SK-N-SH (cell line): ENCODE measurements at regions not wholly inside any gene's neighbourhood (a gene's known extent, or its start where the extent isn't known, plus 50 kb on each side); places are given as distances from the start of the nearest gene placed in this dataset.

Experiments used
- CTCF ChIA-PET: fragments of 300-600, 350-600 bp; formaldehyde crosslinking; extraction: SDS; loops from one replicate; lab custom pipeline; 2021; lab: Yijun Ruan, JAX
- POLR2A ChIA-PET: fragments of 350-600 bp; sonication (Branson Sonifier 250); formaldehyde crosslinking; extraction: SDS; loops from one replicate; lab custom pipeline; 2020; ENCODE audit warnings: antibody characterized with exemption, inconsistent platforms; lab: Yijun Ruan, JAX
- DNase-seq: peaks from one replicate; pipeline ENCODE4 v3.0.0; 2012
- H2AFZ ChIP-seq: fragments of 200-600 bp; sonication (generic); 2 replicates; pipeline ENCODE4 v1.8.1; 2016; ENCODE audit warnings: antibody characterized with exemption, mild to moderate bottlenecking, low read depth
- H3F3A ChIP-seq: fragments of 200-600 bp; sonication (generic); replicated peaks from 2 replicates; pipeline ENCODE3; 2016; ENCODE audit warnings: antibody characterized with exemption, mild to moderate bottlenecking; ENCODE audit not compliant: insufficient read depth
- H3K27ac ChIP-seq, 2 experiments: fragments of 200-500 bp in 1 of 2; fragments of 200-600 bp in 1 of 2; sonication (Bioruptor generic) in 1 of 2; sonication (generic), shearing (Covaris generic) in 1 of 2; 2 replicates each; pipeline versions ENCODE4 v1.5.1 to v1.6.1; 2014 to 2016; ENCODE audit warnings: low read depth in 2 of 2, inconsistent platforms in 1 of 2, low read length in 1 of 2, mild to moderate bottlenecking in 1 of 2, mixed read lengths in 1 of 2
- H3K27me3 ChIP-seq: fragments of 200-600 bp; sonication (generic), shearing (Covaris generic); 2 replicates; pipeline ENCODE4 v1.6.1; 2016; ENCODE audit warnings: mixed run types; ENCODE audit not compliant: insufficient read depth
- H3K36me3 ChIP-seq, 2 experiments: fragments of 200-500 bp in 1 of 2; fragments of 200-600 bp in 1 of 2; sonication (Bioruptor generic) in 1 of 2; sonication (generic) in 1 of 2; replicated peaks in 1 of 2; 2 replicates each; pipeline versions ENCODE3 to v1.5.1; 2014 to 2016; ENCODE audit warnings: low read length in 1 of 2, mild to moderate bottlenecking in 1 of 2; ENCODE audit not compliant: insufficient read depth in 2 of 2, control insufficient read depth in 1 of 2
- H3K4me1 ChIP-seq, 2 experiments: fragments of 200-500 bp in 1 of 2; fragments of 200-600 bp in 1 of 2; sonication (Bioruptor generic) in 1 of 2; sonication (generic), shearing (Covaris generic) in 1 of 2; 2 replicates each; pipeline versions ENCODE4 v1.5.1 to v1.6.1; 2014 to 2016; ENCODE audit warnings: low read depth in 1 of 2, low read length in 1 of 2, mixed run types in 1 of 2; ENCODE audit not compliant: insufficient read depth in 2 of 2, control insufficient read depth in 1 of 2
- H3K4me2 ChIP-seq: fragments of 200-600 bp; sonication (generic), shearing (Covaris generic); 2 replicates; pipeline ENCODE4 v1.6.1; 2017; ENCODE audit warnings: mixed run types
- H3K4me3 ChIP-seq, 2 experiments: fragments of 200-500 bp in 1 of 2; fragments of 200-600 bp in 1 of 2; sonication (Bioruptor generic) in 1 of 2; sonication (generic), shearing (Covaris generic) in 1 of 2; 2 replicates each; pipeline versions ENCODE4 v1.5.1 to v1.8.1; 2014 to 2016; ENCODE audit warnings: low read depth in 2 of 2, inconsistent platforms in 1 of 2, low read length in 1 of 2, mild to moderate bottlenecking in 1 of 2, mixed read lengths in 1 of 2, moderate library complexity in 1 of 2
- H3K79me2 ChIP-seq: fragments of 200-600 bp; sonication (generic); 2 replicates; pipeline ENCODE4 v1.8.1; 2017; ENCODE audit warnings: mild to moderate bottlenecking; ENCODE audit not compliant: insufficient read depth
- H3K9ac ChIP-seq: fragments of 200-600 bp; sonication (generic); 2 replicates; pipeline ENCODE4 v1.6.1; 2017; ENCODE audit warnings: mixed run types
- H3K9me2 ChIP-seq: fragments of 200-600 bp; sonication (generic); 2 replicates; pipeline ENCODE4 v1.6.1; 2017; ENCODE audit warnings: mixed run types
- H3K9me3 ChIP-seq: fragments of 200-600 bp; sonication (generic); 2 replicates; pipeline ENCODE4 v1.6.1; 2017; ENCODE audit warnings: mixed run types, mild to moderate bottlenecking, moderate library complexity
- H4K20me1 ChIP-seq: fragments of 200-600 bp; sonication (generic); 2 replicates; pipeline ENCODE4 v1.6.1; 2017; ENCODE audit warnings: mild to moderate bottlenecking, mixed run types; ENCODE audit not compliant: insufficient read depth
- CHD2 ChIP-seq: fragments of 150-350 bp; IDR thresholded peaks from 2 replicates; pipeline ENCODE4 v1.6.1; 2018; ENCODE audit warnings: low read length; ENCODE audit not compliant: partially characterized antibody
- ELF1 ChIP-seq: IDR thresholded peaks from 2 replicates; pipeline ENCODE4 v1.4.0; 2012
- EP300 ChIP-seq, 2 experiments: IDR thresholded peaks; 2 replicates each; pipeline versions ENCODE4 v1.4.0 to v1.6.1; 2012; ENCODE audit warnings: borderline replicate concordance in 1 of 2, low read depth in 1 of 2, low read length in 1 of 2
- EZH2phosphoT487 ChIP-seq: fragments of 200-600 bp; sonication (generic); IDR thresholded peaks from 2 replicates; pipeline ENCODE4 v1.6.1; 2017; ENCODE audit warnings: low read depth, mixed run types, mild to moderate bottlenecking, antibody characterized with exemption, moderate library complexity, borderline replicate concordance
- FOXJ3 ChIP-seq: sonication (generic); formaldehyde crosslinking; IDR thresholded peaks from 2 replicates; pipeline ENCODE4 v1.5.1; 2020; ENCODE audit warnings: mild to moderate bottlenecking, missing genetic modification reagents
- FOXM1 ChIP-seq: IDR thresholded peaks from 2 replicates; pipeline ENCODE4 v1.4.0; 2012; ENCODE audit warnings: low read depth, mild to moderate bottlenecking
- GABPA ChIP-seq: IDR thresholded peaks from 2 replicates; pipeline ENCODE4 v1.4.0; 2012; ENCODE audit warnings: low read depth, mild to moderate bottlenecking
- GATA2 ChIP-seq: sonication (generic); formaldehyde crosslinking; IDR thresholded peaks from 2 replicates; pipeline ENCODE4 v1.5.0; 2020; ENCODE audit warnings: mild to moderate bottlenecking, missing genetic modification reagents
- JUND ChIP-seq: IDR thresholded peaks from 2 replicates; pipeline ENCODE4 v1.4.0; 2012
- MEF2A ChIP-seq: IDR thresholded peaks from 2 replicates; pipeline ENCODE4 v1.4.0; 2012; ENCODE audit warnings: low read depth, borderline replicate concordance
- MXI1 ChIP-seq: IDR thresholded peaks from 2 replicates; pipeline ENCODE4 v1.6.1; 2012; ENCODE audit warnings: mild to moderate bottlenecking, low read depth, low read length, improper control_type of control experiment
- NFIC ChIP-seq: IDR thresholded peaks from 2 replicates; pipeline ENCODE4 v1.4.0; 2012; ENCODE audit warnings: borderline replicate concordance
- NRF1 ChIP-seq: IDR thresholded peaks from 2 replicates; pipeline ENCODE4 v1.6.1; 2012; ENCODE audit warnings: low read depth, mild to moderate bottlenecking, low read length
- POLR2AphosphoS5 ChIP-seq: IDR thresholded peaks from 2 replicates; pipeline ENCODE4 v1.6.1; 2012; ENCODE audit warnings: low read depth, low read length
- RAD21 ChIP-seq: IDR thresholded peaks from 2 replicates; pipeline ENCODE4 v1.6.1; 2012; ENCODE audit warnings: mild to moderate bottlenecking, low read length
- RCOR1 ChIP-seq: fragments of 150-350 bp; IDR thresholded peaks from 2 replicates; pipeline ENCODE4 v1.6.1; 2017; ENCODE audit warnings: antibody characterized with exemption, low read length
- REST ChIP-seq: IDR thresholded peaks from 2 replicates; pipeline ENCODE4 v1.6.1; 2012; ENCODE audit warnings: mild to moderate bottlenecking, low read depth, low read length, moderate library complexity
- RFX5 ChIP-seq: IDR thresholded peaks from 2 replicates; pipeline ENCODE4 v1.6.1; 2012; ENCODE audit warnings: mild to moderate bottlenecking, improper control_type of control experiment, low read length
- RXRA ChIP-seq: IDR thresholded peaks from 2 replicates; pipeline ENCODE4 v1.4.0; 2012; ENCODE audit warnings: low read depth, mild to moderate bottlenecking, borderline replicate concordance
- SIN3A ChIP-seq: IDR thresholded peaks from 2 replicates; pipeline ENCODE4 v1.6.1; 2012; ENCODE audit warnings: low read depth, mild to moderate bottlenecking, low read length, moderate library complexity, borderline replicate concordance
- SMC3 ChIP-seq: IDR thresholded peaks from 2 replicates; pipeline ENCODE4 v1.6.1; 2012; ENCODE audit warnings: low read depth, low read length, improper control_type of control experiment
- TAF1 ChIP-seq: IDR thresholded peaks from 2 replicates; pipeline ENCODE4 v1.6.1; 2012; ENCODE audit warnings: low read depth, mild to moderate bottlenecking, low read length, moderate library complexity, borderline replicate concordance
- TCF12 ChIP-seq: IDR thresholded peaks from 2 replicates; pipeline ENCODE4 v1.4.0; 2012
- TEAD4 ChIP-seq: IDR thresholded peaks from 2 replicates; pipeline ENCODE4 v1.4.0; 2012; ENCODE audit warnings: mild to moderate bottlenecking, borderline replicate concordance; ENCODE audit not compliant: insufficient read depth
- YY1 ChIP-seq: IDR thresholded peaks from 2 replicates; pipeline ENCODE4 v1.4.0; 2012; ENCODE audit warnings: low read depth, mild to moderate bottlenecking
- WGBS: methylation state at CpG from one replicate; pipeline ENCODE4 v1.1.6; 2017; ENCODE audit warnings: low lambda C conversion rate; 5-methylcytosine and 5-hydroxymethylcytosine counted together
- TF ChIP-seq, protein P1 (sequence below): IDR thresholded peaks from 2 replicates; pipeline ENCODE4 v1.4.0; 2012; ENCODE audit warnings: low read depth, borderline replicate concordance
- TF ChIP-seq, protein P2 (sequence below): IDR thresholded peaks from 2 replicates; pipeline ENCODE4; 2012
- TF ChIP-seq, protein P3 (sequence below): fragments of 150-350 bp; IDR thresholded peaks from 2 replicates; pipeline ENCODE4 v1.6.1; 2017; ENCODE audit warnings: antibody characterized with exemption, low read length, low read depth, borderline replicate concordance
- TF ChIP-seq, protein P4 (sequence below): fragments of 200-600 bp; sonication (generic); IDR thresholded peaks from 2 replicates; pipeline ENCODE4 v1.6.1; 2017; ENCODE audit warnings: antibody characterized with exemption, mild to moderate bottlenecking, moderate library complexity

DNA sequence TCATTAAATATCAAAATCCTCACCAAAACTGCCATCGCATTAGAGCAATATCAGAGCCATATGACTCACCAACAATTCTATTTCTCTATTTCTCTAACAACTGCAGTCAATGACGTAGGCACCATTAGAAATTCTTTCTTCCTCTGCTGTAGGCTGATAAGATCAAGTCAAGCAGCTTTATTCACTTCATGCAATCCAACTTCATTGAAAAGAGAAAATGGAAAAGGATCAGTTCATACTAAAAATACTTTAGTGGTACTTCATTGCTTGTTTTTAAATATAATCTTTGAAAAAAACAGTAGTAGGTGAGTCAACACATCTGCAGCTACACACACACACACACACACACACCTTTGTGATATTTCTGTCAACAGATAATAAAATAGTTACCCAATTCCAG lies 345.3 kb upstream of the TENM3 start:
- no peaks in the 10 kb centered on the region; a peak in 1 of 4 replicates for H3K4me1 ChIP-seq
- no peaks in the 10 kb centered on the region for H4K20me1 ChIP-seq
- H3K79me2 ChIP-seq: no peaks in the 10 kb centered on the region
- H3K9ac ChIP-seq: no peak overlapping the region
- no peaks in the 10 kb centered on the region for H3K36me3 ChIP-seq
- H3F3A ChIP-seq: peaks cover 14% of the 10 kb centered on the region
- H3K27ac ChIP-seq: peak overlapping the region; percentile 16 to 71; a peak in 3 of 4 replicates
- ChIA-PET POLR2A (no interaction called here), CTCF (interaction anchor here (1.2 to 1.6 kb wide), 2 partner anchors 27 to 1027 kb away, joined by 3 read pairs; no protein-coding TSS in a partner anchor)
- no peak overlapping the region; the same call in 1 of the 2 replicates for H3K4me2 ChIP-seq
- no peak for DNase-seq
- 15% methylated on average over 2 of the region's 2 CpGs for WGBS
- H2AFZ ChIP-seq: no peak overlapping the region; the same call in 1 of the 2 replicates
- H3K9me2 ChIP-seq: no peaks in the 10 kb centered on the region
- H3K4me3 ChIP-seq: no peak overlapping the region
- no peaks in the 10 kb centered on the region for H3K27me3 ChIP-seq
- no peaks in the 10 kb centered on the region for H3K9me3 ChIP-seq
- TF ChIP-seq GATA2 (CRISPR knock-in tag): no peak
- TF ChIP-seq JUND: peak; percentile 71
- no peak for TF ChIP-seq GABPA
- no peak for TF ChIP-seq NRF1
- TF ChIP-seq NFIC: peak; percentile 36; the same call in 1 of the 2 replicates
- TF ChIP-seq EP300 (IDR thresholded peaks at IDR 0.05; ENCODE audit: borderline replicate concordance in 1 of 2, low read depth in 1 of 2, low read length in 1 of 2): peak in 1 of 2 experiments; percentile 73; a peak in 2 of 4 replicates
- TF ChIP-seq TCF12: peak; percentile 80
- no peak for TF ChIP-seq SMC3
- TF ChIP-seq, protein P1, sequence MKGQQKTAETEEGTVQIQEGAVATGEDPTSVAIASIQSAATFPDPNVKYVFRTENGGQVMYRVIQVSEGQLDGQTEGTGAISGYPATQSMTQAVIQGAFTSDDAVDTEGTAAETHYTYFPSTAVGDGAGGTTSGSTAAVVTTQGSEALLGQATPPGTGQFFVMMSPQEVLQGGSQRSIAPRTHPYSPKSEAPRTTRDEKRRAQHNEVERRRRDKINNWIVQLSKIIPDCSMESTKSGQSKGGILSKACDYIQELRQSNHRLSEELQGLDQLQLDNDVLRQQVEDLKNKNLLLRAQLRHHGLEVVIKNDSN: no peak
- TF ChIP-seq, protein P2, sequence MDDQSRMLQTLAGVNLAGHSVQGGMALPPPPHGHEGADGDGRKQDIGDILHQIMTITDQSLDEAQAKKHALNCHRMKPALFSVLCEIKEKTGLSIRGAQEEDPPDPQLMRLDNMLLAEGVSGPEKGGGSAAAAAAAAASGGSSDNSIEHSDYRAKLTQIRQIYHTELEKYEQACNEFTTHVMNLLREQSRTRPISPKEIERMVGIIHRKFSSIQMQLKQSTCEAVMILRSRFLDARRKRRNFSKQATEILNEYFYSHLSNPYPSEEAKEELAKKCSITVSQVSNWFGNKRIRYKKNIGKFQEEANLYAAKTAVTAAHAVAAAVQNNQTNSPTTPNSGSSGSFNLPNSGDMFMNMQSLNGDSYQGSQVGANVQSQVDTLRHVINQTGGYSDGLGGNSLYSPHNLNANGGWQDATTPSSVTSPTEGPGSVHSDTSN: peak; percentile 58
- no peak for TF ChIP-seq RFX5
- no peak for TF ChIP-seq SIN3A
- no peak for TF ChIP-seq MXI1
- TF ChIP-seq, protein P3, sequence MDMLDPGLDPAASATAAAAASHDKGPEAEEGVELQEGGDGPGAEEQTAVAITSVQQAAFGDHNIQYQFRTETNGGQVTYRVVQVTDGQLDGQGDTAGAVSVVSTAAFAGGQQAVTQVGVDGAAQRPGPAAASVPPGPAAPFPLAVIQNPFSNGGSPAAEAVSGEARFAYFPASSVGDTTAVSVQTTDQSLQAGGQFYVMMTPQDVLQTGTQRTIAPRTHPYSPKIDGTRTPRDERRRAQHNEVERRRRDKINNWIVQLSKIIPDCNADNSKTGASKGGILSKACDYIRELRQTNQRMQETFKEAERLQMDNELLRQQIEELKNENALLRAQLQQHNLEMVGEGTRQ: no peak
- peak; percentile 73 for TF ChIP-seq MEF2A
- TF ChIP-seq RCOR1: no peak
- TF ChIP-seq REST: no peak
- TF ChIP-seq ELF1: no peak
- no peak for TF ChIP-seq RAD21
- TF ChIP-seq FOXJ3 (CRISPR knock-in tag): no peak
- peak; percentile 37; the same call in 1 of the 2 replicates for TF ChIP-seq TEAD4
- no peak for TF ChIP-seq RXRA
- TF ChIP-seq TAF1: no peak
- TF ChIP-seq YY1: no peak
- TF ChIP-seq, protein P4, sequence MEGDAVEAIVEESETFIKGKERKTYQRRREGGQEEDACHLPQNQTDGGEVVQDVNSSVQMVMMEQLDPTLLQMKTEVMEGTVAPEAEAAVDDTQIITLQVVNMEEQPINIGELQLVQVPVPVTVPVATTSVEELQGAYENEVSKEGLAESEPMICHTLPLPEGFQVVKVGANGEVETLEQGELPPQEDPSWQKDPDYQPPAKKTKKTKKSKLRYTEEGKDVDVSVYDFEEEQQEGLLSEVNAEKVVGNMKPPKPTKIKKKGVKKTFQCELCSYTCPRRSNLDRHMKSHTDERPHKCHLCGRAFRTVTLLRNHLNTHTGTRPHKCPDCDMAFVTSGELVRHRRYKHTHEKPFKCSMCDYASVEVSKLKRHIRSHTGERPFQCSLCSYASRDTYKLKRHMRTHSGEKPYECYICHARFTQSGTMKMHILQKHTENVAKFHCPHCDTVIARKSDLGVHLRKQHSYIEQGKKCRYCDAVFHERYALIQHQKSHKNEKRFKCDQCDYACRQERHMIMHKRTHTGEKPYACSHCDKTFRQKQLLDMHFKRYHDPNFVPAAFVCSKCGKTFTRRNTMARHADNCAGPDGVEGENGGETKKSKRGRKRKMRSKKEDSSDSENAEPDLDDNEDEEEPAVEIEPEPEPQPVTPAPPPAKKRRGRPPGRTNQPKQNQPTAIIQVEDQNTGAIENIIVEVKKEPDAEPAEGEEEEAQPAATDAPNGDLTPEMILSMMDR: no peak
- TF ChIP-seq POLR2AphosphoS5: no peak
- no peak for TF ChIP-seq CHD2
- no peak for TF ChIP-seq EZH2phosphoT487
- TF ChIP-seq FOXM1: no peak
